HT1080 (cell line): ENCODE measurements at regions not wholly inside any gene's neighbourhood (a gene's known extent, or its start where the extent isn't known, plus 50 kb on each side); places are given as distances from the start of the nearest gene placed in this dataset.
A peak's percentile ranks its signal among the peaks of the same experiment; 100 is the strongest.

Source experiments
- DNase-seq: peaks from one replicate; pipeline ENCODE4 v3.0.0-alpha.2; 2015; ENCODE audit warnings: low read depth

GRCh38 chr2:78564666-78565065 is 460.8 kb upstream of the REG3G start:
- DNase-seq = no peak

DNA sequence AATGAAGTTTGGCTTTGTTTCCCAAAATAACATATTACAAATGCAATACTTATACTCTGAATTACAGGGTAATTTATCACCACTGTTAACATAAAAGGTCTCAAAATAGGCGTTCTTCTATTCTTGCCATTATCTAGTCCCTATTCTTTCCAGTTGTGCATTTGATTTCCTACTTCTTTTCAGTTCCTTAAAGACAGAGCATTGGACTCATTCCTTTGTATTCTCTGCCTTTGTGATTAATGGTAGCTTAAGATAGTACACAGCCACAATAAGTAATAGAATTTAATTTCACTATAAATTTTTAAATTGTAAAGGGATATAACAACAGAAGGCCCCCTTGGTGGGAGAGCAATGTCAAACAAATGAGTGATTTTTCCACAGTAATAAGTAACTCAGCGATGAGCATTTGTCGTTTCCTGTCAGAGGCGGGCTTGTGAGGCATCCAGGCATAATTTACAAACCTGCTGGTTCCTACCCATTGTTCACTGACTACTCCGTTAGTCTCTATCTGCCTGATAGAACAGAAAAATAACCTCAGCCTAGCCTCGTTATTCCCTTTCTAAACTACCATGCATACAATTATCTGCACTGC is 456.6 kb upstream of the REG3G start:
- DNase-seq = no peak

GRCh38 chr2:78576409-78576808 is 449.1 kb upstream of the REG3G start:
- no peak for DNase-seq

GRCh38 chr2:78585871-78586270 is 439.6 kb upstream of the REG3G start:
- DNase-seq = no peak

GRCh38 chr2:78586316-78586715 is 439.2 kb upstream of the REG3G start:
- no peak for DNase-seq

- no peak for DNase-seq
These were observed 435.6 kb upstream of the REG3G start for GRCh38 chr2:78589871-78590270.

DNA sequence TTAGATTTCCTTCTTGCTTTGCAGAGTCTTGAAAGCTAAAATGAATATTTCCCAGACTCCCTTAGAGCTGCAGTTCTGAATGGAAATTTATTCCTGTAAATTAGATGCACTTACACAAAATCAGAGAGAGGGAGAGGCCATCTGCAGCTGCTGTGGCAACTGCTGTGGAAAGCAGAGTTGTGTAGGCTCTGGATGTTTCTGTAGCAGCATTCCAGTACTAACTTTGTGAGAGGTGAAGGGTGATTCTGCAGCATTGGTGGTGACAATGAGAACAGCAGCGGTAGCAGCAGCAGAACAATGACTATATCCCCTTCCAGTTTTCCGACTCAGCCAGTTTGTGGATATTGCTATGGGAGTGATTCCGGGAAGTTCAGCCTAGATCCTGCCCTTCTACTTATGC is 433.0 kb upstream of the REG3G start:
- DNase-seq = no peak

DNA sequence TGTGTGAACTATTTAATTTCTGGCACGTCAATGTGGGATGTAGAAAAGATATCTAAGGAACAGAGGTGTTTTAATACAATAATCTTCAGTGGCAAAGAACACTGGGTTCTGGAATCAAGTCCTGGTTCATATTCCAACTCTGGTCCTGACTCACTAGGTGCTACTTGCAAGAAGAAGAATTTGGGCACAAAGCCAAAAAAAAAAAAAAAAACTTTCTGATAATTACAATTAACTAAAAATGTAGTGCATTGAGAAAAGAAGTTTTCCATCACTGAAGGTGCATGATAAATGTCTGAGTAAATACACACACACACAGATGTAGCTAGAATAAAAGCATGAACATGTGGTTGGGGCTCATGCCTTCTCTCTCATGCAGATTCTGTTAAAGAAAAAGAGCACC is 424.4 kb upstream of the REG3G start:
- DNase-seq = no peak

DNA sequence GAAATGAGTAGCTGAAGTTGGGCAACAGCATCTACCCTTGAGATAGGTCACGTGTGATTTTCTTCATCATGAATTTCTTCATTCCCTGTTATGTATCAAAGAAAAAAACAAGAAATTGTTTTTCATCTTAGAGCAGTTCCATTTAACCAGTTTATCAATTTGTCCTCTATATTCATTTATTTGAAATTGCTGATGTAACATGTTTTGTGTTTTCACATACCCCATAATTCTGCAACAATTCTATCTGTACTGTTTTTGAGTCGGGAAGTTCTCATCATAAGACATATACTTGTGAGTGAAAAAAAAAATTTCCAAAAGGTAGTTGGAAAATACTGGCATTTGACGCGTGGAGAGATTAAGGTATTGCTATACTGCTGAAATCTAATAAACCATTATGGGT is 422.6 kb upstream of the REG3G start:
- no peak for DNase-seq

DNA sequence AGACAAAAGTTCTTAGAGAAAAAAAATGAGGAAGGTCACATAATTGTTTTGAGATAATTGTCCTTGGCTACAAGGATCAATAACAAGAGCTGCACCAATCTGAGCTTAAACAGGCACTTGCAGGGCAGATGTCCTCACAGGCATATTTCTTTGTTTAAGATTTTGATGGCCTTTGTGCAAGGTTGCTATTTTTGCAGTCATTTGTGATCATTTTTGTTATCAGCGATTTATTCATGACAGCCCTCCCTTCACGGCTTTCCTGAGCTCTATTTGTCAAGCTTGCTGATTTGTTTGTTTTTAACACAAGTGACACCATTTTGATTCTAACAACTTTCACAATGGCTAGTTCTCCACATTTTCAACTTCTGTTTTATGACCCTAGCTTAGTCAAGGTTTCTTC is 418.6 kb upstream of the REG3G start:
- no peak for DNase-seq

GRCh38 chr2:78614726-78615125 is 410.8 kb upstream of the REG3G start:
- DNase-seq = no peak

DNA sequence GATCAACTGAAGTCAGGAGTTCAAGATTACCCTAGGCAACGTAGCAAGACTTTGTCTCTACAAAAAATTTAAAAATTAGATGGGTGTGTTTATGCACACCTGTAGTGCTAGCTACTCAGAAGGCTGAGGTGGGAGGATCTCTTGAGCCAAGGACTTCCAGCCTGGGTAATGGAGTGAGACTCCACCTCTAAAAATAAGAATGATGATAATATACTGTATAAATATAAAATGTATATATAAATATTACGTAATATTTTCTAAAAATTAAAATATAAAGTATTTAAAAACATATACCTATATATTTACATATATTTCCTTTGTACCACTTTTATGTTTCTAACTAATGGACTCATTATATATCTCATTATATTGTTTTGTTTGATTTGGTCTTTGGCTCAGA is 409.5 kb upstream of the REG3G start:
- no peak for DNase-seq

DNA sequence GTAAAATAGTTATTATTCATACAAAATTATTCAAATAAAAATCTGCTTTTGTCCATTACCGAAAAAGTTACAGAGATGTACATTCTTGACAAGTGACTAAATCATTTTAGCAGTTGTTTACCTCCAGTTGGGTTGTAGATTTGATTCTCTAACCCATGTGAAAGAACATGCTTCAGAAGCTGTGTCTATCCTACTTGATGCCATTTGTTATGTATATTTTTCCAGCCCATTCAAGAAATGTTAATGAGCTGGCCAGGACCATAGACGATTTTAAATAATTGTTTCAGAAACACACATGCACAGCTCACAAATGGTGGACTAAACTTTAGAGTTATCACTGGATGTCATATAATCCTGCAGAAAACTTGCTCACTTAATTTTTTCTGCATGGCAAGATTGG is 391.1 kb upstream of the REG3G start:
- DNase-seq = no peak

GRCh38 chr2:78644854-78645253 is 380.6 kb upstream of the REG3G start:
- DNase-seq = peak; percentile 62

- no peak for DNase-seq
These were observed 378.8 kb upstream of the REG3G start for GRCh38 chr2:78646533-78647364.

DNA sequence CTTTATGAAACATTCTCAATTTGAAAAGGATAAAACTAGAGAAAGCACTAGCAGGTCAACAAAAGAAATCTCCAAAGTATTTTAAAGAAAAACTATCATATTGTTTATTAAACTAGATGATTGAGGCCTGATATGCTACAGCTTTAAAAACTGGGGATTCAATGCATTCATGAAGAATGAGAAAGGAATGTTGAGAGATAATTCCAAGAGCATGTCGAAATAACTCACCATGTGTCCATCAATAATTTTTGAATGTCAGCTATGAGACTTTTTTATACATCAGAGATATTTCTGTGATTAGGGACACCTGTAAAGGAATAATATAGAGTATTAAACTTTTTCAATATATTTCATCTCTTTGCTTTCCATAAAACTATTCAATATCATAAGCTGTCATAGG is 376.9 kb upstream of the REG3G start:
- DNase-seq = no peak

GRCh38 chr2:78654941-78655340 is 370.6 kb upstream of the REG3G start:
- no peak for DNase-seq

DNA sequence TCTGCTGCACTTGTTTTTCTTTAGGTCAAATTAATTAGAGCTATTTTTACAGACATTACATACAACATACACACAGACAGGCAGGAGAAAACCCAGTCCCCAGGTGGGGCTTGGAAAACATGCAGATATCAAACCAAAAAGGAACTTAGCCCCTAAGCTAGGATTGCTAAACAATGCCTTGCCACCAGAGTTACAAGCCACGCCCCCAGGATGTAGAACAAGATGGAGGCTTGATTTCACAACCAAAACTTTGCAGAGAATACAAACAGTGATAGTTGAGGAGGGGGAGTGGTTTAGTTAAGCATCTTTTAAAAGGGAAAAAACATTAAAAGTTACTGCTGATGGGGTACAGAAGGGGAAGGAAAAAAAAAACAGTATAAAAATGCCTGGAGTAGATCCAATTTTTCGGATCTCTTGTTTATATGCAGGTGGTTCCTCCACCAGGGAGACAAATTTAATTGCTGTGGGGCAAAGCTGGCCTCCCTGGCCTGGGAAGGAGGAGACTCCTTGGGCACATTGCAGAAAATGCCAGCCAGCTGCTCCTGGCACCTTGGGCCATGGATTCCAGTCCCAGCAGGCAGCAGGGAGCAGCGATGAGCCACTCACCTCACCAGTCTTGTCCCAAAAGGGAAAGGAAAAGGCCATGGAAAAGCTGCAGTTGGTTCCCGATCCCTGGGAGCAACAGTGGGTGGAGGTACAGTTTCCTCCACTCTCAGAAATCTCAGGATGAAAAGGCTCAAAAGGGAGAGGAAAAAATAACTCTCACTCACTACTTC is 348.4 kb upstream of the REG3G start:
- DNase-seq = no peak

DNA sequence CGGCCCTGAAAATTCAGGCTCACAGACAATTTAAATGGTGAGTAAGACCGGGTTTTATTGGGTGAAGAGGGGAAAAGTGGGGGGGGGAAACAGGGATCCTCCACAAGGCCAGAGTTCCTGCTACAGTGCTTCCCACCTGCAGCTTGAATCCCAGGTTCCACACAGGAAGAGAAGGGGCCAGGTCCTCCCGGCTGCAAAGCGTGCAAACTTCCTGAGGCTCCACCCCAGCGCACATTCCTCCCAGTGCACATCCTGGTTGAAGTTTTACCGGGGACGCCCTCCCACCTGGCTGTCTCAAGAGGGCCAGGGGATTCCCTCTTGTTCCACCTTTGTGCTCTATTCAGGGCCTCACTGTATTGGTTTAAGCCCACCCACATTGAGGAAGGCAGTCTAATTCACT is 347.7 kb upstream of the REG3G start:
- no peak for DNase-seq

DNA sequence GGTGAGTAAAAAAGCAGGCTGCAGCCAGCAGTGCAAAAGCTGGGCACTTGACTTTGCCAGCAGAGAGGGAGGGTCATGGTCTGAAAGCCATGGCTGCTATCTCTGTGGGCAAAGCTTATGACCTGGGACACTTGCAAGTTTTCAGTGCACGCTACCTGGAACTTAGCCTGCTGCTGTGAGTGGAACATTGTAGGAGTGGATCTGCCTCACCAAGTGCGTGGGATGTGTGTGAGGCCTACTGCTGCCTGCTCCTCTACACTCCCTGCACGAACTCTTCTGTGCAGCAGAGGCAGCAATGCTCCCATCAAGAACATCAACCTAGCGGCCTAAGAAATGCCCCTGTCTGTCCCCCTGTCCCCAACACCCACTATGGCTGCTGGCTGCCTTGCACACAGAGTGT is 344.1 kb upstream of the REG3G start:
- no peak for DNase-seq

GRCh38 chr2:78682781-78683180 is 342.7 kb upstream of the REG3G start:
- peak; percentile 62 for DNase-seq

GRCh38 chr2:78686625-78687153 is 338.8 kb upstream of the REG3G start:
- DNase-seq = no peak
